B cell (primary cell): ENCODE measurements at regions not wholly inside any gene's neighbourhood (a gene's known extent, or its start where the extent isn't known, plus 50 kb on each side); places are given as distances from the start of the nearest gene placed in this dataset.

Experiments
- ATAC-seq: fragments of 200-7000 bp; cut with Tn5 transposase; one replicate; pipeline ENCODE4 v1.10.0; 2021; ENCODE audit warnings: low read depth, mild to moderate bottlenecking, moderate number of reproducible peaks, moderate library complexity
- CTCF ChIA-PET: fragments of 350-600 bp; sonication (Branson Sonifier 250); formaldehyde crosslinking; loops from one replicate; lab custom pipeline; 2021; ENCODE audit warnings: antibody characterized with exemption, inconsistent platforms; lab: Charles Lee
- POLR2A ChIA-PET: fragments of 350-600 bp; sonication (Branson Sonifier 250); formaldehyde crosslinking; loops from one replicate; lab custom pipeline; 2021; ENCODE audit warnings: antibody characterized with exemption; lab: Charles Lee
- DNase-seq: peaks from one replicate; pipeline ENCODE4 v3.0.0; 2013
- H2AFZ ChIP-seq: 2 replicates; pipeline ENCODE4 v1.6.1; 2012; ENCODE audit warnings: mild to moderate bottlenecking, low read depth, low read length; ENCODE audit not compliant: insufficient read depth, poor library complexity, severe bottlenecking
- H3K27ac ChIP-seq, 2 donors: 1 replicate in 1 of 2; 2 replicates in 1 of 2; pipeline ENCODE4 v1.5.1; 2012 to 2013; ENCODE audit warnings: low read length in 2 of 2, mild to moderate bottlenecking in 2 of 2, moderate library complexity in 1 of 2
- H3K27me3 ChIP-seq, 4 experiments: fragments of 200-600 bp in 1 of 4; sonication (generic) in 1 of 4; replicated peaks in 1 of 4; 1 replicate in 2 of 4; 2 replicates in 2 of 4; pipeline versions ENCODE4 v1.6.1 to v1.7.0; 2013 to 2016; ENCODE audit warnings: low read length in 3 of 4, mild to moderate bottlenecking in 2 of 4, mixed read lengths in 1 of 4, moderate library complexity in 1 of 4; ENCODE audit not compliant: insufficient read depth in 4 of 4, control insufficient read depth in 3 of 4; ENCODE audit errors: control extremely low read depth in 1 of 4
- H3K36me3 ChIP-seq, 2 experiments: replicated peaks in 1 of 2; 1 replicate in 1 of 2; 2 replicates in 1 of 2; pipeline versions ENCODE4 v1.6.1 to v1.7.1; 2013; ENCODE audit warnings: low read length in 1 of 2; ENCODE audit not compliant: insufficient read depth in 2 of 2, control insufficient read depth in 1 of 2; ENCODE audit errors: control extremely low read depth in 1 of 2, extremely low read depth in 1 of 2
- H3K4me1 ChIP-seq, 2 donors: fragments of 200-600 bp in 1 of 2; sonication (generic) in 1 of 2; 1 replicate in 1 of 2; 2 replicates in 1 of 2; pipeline versions ENCODE4 v1.5.1 to v1.6.1; 2013 to 2017; ENCODE audit warnings: low read length in 2 of 2; ENCODE audit not compliant: control insufficient read depth in 2 of 2, insufficient read depth in 2 of 2
- H3K4me2 ChIP-seq: replicated peaks from 2 replicates; pipeline ENCODE3; 2012; ENCODE audit warnings: mild to moderate bottlenecking, low read depth, low read length; ENCODE audit not compliant: poor library complexity, severe bottlenecking
- H3K4me3 ChIP-seq, 5 experiments: fragments of 200-600 bp in 1 of 5; sonication (generic) in 1 of 5; 1 replicate in 3 of 5; 2 replicates in 2 of 5; pipeline versions ENCODE4 v1.5.1 to v1.7.0; 2011 to 2016; ENCODE audit warnings: low read length in 4 of 5, mild to moderate bottlenecking in 4 of 5, low read depth in 2 of 5, control low read depth in 1 of 5, moderate library complexity in 1 of 5; ENCODE audit not compliant: insufficient read depth in 1 of 5; ENCODE audit errors: control extremely low read depth in 1 of 5, extremely low read depth in 1 of 5
- H3K79me2 ChIP-seq: fragments of 200-600 bp; sonication (generic); one replicate; pipeline ENCODE4 v1.6.0; 2016; ENCODE audit warnings: low read length; ENCODE audit not compliant: control insufficient read depth, insufficient read depth
- H3K9ac ChIP-seq: fragments of 200-600 bp; sonication (generic); 2 replicates; pipeline ENCODE4 v1.6.1; 2017; ENCODE audit warnings: mild to moderate bottlenecking, low read length, moderate library complexity
- H3K9me3 ChIP-seq, 3 donors: one replicate each; pipeline versions ENCODE4 v1.6.1 to v1.7.1; 2013; ENCODE audit warnings: low read length in 2 of 3; ENCODE audit not compliant: control insufficient read depth in 2 of 3, insufficient read depth in 1 of 3; ENCODE audit errors: control extremely low read depth in 1 of 3
- H4K20me1 ChIP-seq: 2 replicates; pipeline ENCODE4 v1.6.0; 2012; ENCODE audit warnings: mild to moderate bottlenecking, low read length; ENCODE audit not compliant: insufficient read depth, control insufficient read depth, poor library complexity, severe bottlenecking
- H3K27ac Mint-ChIP-seq: one replicate; pipeline ENCODE4 v1.8.0; 2021; ENCODE audit warnings: mixed read lengths
- H3K27me3 Mint-ChIP-seq: one replicate; pipeline ENCODE4 v1.8.0; 2021; ENCODE audit warnings: mixed read lengths
- H3K4me1 Mint-ChIP-seq: one replicate; pipeline ENCODE4 v1.8.0; 2021; ENCODE audit warnings: mixed read lengths
- H3K4me3 Mint-ChIP-seq: one replicate; pipeline ENCODE4 v1.8.0; 2021; ENCODE audit warnings: mixed read lengths
- H3K9me3 Mint-ChIP-seq: one replicate; pipeline ENCODE4 v1.8.0; 2022; ENCODE audit warnings: mixed read lengths; ENCODE audit not compliant: insufficient read depth
- EZH2 ChIP-seq: IDR thresholded peaks from 2 replicates; pipeline ENCODE4 v1.6.1; 2012; ENCODE audit warnings: borderline replicate concordance, low read depth, mild to moderate bottlenecking, moderate library complexity, low read length; ENCODE audit not compliant: insufficient read depth, poor library complexity, severe bottlenecking
- WGBS: methylation state at CpG from one replicate; pipeline ENCODE4 v1.1.5; 2013; ENCODE audit warnings: missing lambda C conversion rate; ENCODE audit not compliant: insufficient coverage; 5-methylcytosine and 5-hydroxymethylcytosine counted together
- intact Hi-C: fragments of 100-400 bp; cut with micrococcal nuclease; formaldehyde crosslinking; loops from one replicate; pipeline ENCODE4 v1.10.0; 2022
- TF ChIP-seq, protein P1 (sequence below): fragments of 200-600 bp; IDR thresholded peaks from one replicate; pipeline ENCODE4 v1.8.0; 2022; ENCODE audit warnings: antibody characterized with exemption, mild to moderate bottlenecking

DNA sequence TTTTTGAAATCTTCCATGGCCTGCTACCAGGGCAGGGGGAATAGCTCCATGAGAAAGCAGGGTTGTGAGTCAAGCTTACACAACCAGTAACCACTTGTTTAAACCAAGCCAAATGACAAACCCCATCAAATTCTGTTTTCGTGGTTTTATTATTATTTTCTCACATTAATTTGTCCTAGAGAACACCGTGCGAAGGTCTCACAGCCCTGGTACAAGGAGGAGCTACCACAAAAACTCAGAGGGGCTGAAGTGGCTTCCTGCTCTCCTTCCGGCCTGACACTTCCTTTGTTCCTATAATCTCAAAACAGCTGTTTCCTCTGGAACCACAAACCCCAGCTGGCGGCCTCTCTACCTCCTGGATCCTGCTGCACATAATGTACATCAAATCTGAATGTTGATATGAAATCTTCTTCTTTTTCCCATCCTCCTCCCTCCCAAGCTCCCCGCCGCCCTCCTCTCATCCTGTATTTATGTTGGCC is 375.9 kb downstream of the MCTP2 start:
- Histone ChIP-seq H3K27ac (no peak overlapping the region), H3K4me3 (no peak overlapping the region), H2AFZ (no peak overlapping the region), H3K9me3 (no peaks in the 10 kb centered on the region), H3K36me3 (no peaks in the 10 kb centered on the region), H3K79me2 (no peaks in the 10 kb centered on the region), H3K4me1 (peaks cover 4 to 5% of the 10 kb centered on the region in 2 donors), H3K9ac (no peak overlapping the region), H3K27me3 (peaks cover 0 to 8% (median 2%) of the 10 kb centered on the region in 4 experiments), H4K20me1 (no peaks in the 10 kb centered on the region), H3K4me2 (no peak overlapping the region)
- ATAC-seq, result no peak
- POLR2A ChIA-PET, result no interaction called here
- H3K9me3 Mint-ChIP-seq, result no peaks in the 10 kb centered on the region
- DNase-seq, result no peak
- H3K4me3 Mint-ChIP-seq, result no peak overlapping the region
- CTCF ChIA-PET, result interaction anchor here (0.7 kb wide), 1 partner anchor 21 kb away, joined by 4 read pairs; no protein-coding TSS in a partner anchor
- intact Hi-C loops, result no loop called here
- H3K27me3 Mint-ChIP-seq, result peaks cover 35% of the 10 kb centered on the region
- no peak overlapping the region for H3K27ac Mint-ChIP-seq
- no peak for TF ChIP-seq EZH2
- TF ChIP-seq, protein P1, sequence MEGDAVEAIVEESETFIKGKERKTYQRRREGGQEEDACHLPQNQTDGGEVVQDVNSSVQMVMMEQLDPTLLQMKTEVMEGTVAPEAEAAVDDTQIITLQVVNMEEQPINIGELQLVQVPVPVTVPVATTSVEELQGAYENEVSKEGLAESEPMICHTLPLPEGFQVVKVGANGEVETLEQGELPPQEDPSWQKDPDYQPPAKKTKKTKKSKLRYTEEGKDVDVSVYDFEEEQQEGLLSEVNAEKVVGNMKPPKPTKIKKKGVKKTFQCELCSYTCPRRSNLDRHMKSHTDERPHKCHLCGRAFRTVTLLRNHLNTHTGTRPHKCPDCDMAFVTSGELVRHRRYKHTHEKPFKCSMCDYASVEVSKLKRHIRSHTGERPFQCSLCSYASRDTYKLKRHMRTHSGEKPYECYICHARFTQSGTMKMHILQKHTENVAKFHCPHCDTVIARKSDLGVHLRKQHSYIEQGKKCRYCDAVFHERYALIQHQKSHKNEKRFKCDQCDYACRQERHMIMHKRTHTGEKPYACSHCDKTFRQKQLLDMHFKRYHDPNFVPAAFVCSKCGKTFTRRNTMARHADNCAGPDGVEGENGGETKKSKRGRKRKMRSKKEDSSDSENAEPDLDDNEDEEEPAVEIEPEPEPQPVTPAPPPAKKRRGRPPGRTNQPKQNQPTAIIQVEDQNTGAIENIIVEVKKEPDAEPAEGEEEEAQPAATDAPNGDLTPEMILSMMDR, result no peak
- WGBS, result 4% methylated on average over 4 of the region's 7 CpGs
- peaks cover 4% of the 10 kb centered on the region for H3K4me1 Mint-ChIP-seq

- no peak for ATAC-seq
- peaks cover 4 to 5% of the 10 kb centered on the region in 2 donors for H3K4me1 ChIP-seq
- H3K27me3 Mint-ChIP-seq, result peaks cover 37% of the 10 kb centered on the region
- H3K27ac ChIP-seq, result no peak overlapping the region
- CTCF ChIA-PET, result no interaction called here
- POLR2A ChIA-PET, result no interaction called here
- H3K79me2 ChIP-seq, result no peaks in the 10 kb centered on the region
- H3K4me2 ChIP-seq, result no peak overlapping the region
- no peaks in the 10 kb centered on the region for H3K9me3 Mint-ChIP-seq
- H3K9ac ChIP-seq, result no peak overlapping the region
- H3K36me3 ChIP-seq, result no peaks in the 10 kb centered on the region
- no peak overlapping the region for H3K4me3 Mint-ChIP-seq
- no peak for DNase-seq
- TF ChIP-seq EZH2, result no peak
- TF ChIP-seq, protein P1, result no peak
- WGBS, result no CpG with 5 or more reads among the region's 2 CpGs
- peaks cover 4% of the 10 kb centered on the region for H3K4me1 Mint-ChIP-seq
- H3K27ac Mint-ChIP-seq, result no peak overlapping the region
- no peak overlapping the region for H2AFZ ChIP-seq
- H3K4me3 ChIP-seq, result no peak overlapping the region
- H3K9me3 ChIP-seq, result no peaks in the 10 kb centered on the region
- intact Hi-C loops, result no loop called here
- H3K27me3 ChIP-seq, result peaks cover 0 to 4% (median 2%) of the 10 kb centered on the region in 4 experiments
- no peaks in the 10 kb centered on the region for H4K20me1 ChIP-seq
Measured at GRCh38 chr15:94610069-94610468, 378.7 kb downstream of the MCTP2 start.
